ENCODE measurements at regions not wholly inside any gene's neighbourhood (a gene's known extent, or its start where the extent isn't known, plus 50 kb on each side); places are given as distances from the start of the nearest gene placed in this dataset.

DNA sequence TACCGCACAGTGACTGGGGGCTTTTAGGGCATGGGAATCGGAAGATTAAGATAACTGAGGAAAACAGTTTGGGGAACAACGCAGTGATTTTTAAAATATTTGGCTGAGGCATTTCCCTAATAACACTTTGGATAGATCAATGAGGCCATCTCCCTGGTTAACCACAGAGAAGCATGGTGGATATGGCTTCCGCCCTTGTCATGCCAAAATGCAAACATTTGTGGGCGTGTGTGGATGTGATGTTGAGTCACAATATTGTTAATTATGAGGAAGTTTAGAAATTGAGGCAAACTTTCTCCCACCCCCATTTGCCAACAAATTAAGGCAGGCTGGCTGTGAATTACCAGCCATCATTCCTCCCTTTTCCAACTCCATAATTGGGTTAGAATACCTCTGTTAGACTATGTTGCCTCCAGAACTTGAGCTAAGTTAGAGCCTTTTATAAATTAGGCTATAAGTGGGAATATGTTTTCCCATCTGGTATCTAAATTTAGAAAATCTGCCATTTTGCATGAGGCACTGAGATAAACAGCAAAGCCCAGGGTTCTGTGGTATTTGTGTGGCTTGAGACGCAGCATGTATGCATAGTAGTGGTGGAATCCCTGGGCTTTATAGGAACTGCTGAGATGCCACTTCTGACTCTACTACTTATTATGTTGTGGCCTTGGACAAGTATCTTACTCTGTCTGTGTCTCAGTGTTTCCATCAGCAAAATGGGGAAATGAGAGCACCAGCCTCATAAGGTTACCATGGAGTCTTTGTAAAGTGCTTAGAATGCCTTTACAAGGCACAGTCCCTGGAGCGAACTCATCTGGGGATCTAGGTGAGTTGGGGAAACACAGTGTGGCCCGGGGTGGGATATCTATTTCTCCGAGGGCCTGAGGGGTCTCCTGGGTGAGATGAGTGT lies 154.6 kb downstream of the C1orf94 start:
- DNase-seq, result no peak

DNA sequence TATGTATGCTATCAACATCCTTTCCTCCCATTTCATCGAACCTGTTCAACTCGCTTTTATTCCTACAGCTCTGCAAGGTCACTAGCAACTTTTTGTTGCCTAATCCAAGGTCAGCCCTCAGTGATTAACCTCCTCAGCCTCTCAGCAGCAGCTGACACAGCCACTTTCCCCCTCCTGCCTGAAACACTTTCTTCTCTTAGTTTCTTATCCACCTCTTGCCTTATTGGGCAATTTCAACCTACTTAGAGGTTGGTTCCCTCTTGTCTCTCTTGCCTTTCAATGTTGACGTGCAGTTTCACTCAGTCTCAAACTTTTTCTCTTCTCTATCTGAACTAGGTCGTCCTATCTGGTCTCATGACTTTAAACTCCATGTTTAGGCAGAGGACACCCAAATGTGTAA lies 156.3 kb downstream of the C1orf94 start:
- no peak for DNase-seq

DNA sequence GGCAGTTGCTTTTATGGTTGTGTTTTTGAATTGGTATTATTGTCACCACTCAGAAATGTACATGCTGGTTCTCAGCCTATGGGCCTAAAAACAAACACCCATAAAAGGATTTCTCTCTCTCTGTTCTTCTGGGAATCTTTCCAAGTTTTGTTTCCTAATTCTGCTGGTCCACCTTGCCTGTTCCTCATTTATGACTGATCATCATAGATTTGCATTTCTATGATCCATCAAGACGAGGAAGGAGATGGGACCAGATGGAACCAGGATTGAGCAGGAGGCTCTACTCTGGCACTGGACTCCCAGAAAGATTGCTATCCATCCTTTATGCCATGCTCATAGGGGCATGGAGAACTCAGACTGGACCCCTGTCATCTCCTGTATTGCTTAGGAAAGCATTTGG lies 162.2 kb downstream of the C1orf94 start:
- DNase-seq, result no peak

DNA sequence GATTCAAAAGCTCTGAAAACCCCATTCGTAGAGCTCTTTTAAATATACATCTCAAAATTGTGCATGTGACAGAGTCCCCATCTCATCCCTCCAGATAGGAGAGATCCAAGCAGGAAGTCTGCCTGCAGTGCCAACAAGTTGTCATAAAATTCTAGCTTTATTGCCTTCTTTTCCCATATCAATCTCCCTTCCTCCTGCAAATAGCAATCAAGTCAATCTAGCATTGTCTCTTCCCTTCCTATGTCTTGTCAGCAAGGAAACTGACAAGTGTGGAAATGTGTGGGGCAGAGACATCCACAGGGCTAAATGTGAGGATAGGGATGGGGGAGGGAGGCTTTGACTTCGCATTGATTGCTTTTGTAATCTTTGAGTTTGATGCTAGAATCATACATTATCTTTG lies 165.2 kb downstream of the C1orf94 start:
- no peak for DNase-seq

- DNase-seq, result no peak
Observed at GRCh38 chr1:34342334-34342733, 165.6 kb downstream of the C1orf94 start.

DNA sequence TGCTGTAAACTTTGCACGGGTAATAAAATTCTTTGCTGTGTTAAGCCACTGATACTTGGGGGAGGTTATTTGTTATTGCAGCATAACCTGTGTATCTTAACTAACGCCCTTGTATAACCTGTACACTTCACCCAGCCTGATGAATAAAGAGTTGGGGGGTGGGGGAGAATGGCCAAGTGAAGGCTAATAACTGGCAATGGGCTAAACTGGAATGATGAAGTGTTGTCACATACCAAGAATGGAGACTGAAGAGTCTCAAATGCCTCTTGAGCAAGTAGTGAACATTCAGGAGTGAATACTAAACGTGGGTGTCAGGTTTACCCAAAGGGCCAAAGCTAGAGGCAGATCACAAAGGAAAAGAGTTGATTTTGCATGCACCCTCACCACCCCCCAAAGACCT lies 169.4 kb downstream of the C1orf94 start:
- DNase-seq, result no peak

GRCh38 chr1:34353409-34353808 lies 176.7 kb downstream of the C1orf94 start:
- no peak for DNase-seq

GRCh38 chr1:34354367-34354766 lies 177.7 kb downstream of the C1orf94 start:
- no peak for DNase-seq

- no peak for DNase-seq
Observed at GRCh38 chr1:34356853-34357252, 180.1 kb downstream of the C1orf94 start.

DNA sequence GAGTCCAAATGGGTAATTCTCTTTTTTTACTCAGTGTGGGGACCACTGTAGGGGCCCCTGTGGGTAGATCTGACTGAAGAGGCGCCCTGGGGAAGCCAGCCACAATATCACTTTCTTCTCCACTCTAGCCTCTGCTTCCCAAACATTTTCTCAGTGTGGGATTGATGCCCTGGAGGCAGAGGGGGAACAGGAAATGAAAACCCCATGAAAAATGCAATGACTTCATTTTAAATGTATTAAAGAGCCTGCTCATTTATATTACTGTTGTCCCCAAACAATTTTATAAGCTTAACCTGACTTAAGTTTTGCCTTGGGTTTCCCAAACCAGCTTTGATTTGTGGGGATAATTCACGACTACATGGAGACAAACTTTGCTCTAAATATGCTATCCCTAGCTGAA lies 181.9 kb downstream of the C1orf94 start:
- no peak for DNase-seq

DNA sequence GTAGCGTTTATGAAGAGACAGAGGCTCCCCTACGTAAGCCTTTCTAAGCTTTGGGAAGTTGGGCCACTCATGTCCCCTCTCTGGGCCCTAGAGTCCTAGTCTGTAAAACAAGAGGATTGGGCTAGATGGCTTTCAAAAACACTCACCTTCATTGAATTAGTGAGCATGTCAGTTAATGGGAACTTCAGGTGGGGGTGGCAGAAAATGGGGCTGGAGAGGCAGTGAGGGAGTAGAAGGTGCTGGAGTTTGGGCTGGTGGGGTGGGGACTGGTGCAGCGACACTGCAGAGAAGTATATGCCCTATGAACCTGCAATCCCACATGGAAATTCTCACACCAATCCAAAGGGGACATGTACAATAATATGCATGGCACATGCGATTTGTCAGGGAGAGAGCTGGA lies 182.7 kb downstream of the C1orf94 start:
- DNase-seq, result no peak

- DNase-seq, result no peak
Observed at GRCh38 chr1:34360574-34360973, 183.9 kb downstream of the C1orf94 start.

DNA sequence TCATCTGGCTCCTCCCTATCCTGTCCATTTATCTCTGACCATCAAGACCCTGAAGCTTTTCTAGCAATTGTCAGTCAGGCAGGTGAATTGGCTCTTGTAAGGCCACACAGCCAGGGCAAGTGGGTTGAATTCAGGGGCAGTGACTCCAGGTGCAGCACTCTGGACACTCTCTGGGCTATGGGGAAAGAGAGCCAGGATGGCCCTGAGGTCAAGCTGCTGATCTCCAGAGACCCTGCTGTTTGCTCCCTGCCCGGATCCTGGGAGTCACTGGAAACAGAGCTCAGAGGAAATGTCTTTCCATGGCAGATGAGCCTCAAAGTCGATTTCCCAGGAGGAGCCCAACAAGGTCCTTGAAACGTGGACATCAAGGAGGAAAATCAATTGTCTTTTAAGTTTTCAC lies 184.4 kb downstream of the C1orf94 start:
- DNase-seq, result no peak

GRCh38 chr1:34361781-34362357 lies 185.2 kb downstream of the C1orf94 start:
- DNase-seq, result no peak

- DNase-seq, result no peak
Observed at GRCh38 chr1:34362949-34363348, 186.2 kb downstream of the C1orf94 start.

DNA sequence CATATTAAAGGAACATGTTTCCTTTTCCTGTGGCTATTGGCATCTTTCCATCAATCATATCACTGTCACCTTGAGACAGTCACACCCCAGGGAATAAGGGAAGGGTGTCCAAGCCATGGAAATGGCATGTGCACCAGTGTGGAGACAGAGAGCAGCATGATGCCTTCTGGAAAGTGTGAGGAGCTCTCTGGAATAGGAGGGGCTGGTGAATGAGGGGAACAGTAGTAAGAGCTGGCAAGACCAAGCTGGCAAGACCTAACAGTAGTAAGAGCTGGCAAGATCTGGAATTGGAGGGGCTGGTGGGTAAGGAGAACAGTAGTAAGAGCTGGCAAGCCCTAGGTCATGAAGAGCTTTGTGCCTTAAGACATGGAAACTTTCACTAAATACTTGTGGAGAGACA lies 186.7 kb downstream of the C1orf94 start:
- no peak for DNase-seq

- no peak for DNase-seq
Observed at GRCh38 chr1:34363915-34364314, 187.2 kb downstream of the C1orf94 start.

GRCh38 chr1:34364376-34364775 lies 187.7 kb downstream of the C1orf94 start:
- DNase-seq, result no peak

DNA sequence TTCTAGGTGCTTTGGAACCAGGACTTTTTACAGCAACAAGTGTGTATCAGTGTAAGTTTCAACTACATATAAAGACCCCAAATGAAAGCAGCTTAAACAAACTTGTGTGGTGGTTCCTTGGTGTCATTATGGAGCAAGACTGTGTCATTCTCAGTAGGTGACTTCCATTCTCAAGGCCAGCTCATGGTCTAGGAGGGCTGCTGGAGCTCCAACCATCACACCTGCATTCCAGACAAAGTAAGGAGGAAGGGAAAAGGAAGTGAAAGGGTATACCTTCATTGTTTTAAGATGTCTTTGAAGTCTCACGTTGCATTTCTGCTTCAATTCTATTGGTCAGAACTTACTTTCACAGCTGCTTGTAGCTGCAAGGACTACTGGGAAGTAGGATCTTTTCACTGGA lies 188.6 kb downstream of the C1orf94 start:
- DNase-seq, result no peak

DNA sequence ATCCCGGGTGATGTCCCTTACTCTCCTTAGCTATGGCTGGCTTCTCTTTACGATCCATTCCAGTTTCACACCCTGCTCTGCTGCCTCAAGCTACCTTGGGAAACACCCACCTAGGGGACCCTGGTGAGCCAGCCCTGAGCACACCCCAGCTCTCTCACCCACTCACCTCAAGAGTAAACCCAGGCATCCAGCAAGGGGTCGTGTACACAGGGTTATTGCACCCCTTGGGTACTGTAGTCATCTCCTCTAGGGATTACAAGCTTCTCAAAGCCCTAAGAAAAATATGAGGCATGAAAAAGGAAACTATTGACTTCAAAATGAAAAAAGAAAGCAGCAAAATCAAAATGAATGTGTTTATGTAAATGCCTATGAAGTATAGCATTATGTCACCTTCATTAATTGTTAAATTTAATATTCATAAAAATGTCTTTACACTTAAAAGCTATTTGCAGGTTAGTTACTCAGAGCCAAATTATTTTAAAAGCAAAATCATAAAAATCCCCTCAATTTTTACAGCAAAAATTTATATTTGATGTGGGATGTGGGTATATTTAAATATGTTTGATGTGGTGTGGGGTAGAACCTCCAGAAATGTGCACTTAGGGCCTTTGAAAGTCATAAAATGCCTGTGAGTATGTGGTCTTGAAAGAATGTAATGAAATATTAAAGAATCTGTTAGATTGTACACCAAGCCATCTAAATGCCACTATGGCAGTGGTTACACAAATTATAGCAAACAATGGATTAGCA lies 190.3 kb downstream of the C1orf94 start:
- no peak for DNase-seq

GRCh38 chr1:34367954-34368353 lies 191.2 kb downstream of the C1orf94 start:
- no peak for DNase-seq

GRCh38 chr1:34369701-34370455 lies 193.2 kb downstream of the C1orf94 start:
- no peak for DNase-seq

DNA sequence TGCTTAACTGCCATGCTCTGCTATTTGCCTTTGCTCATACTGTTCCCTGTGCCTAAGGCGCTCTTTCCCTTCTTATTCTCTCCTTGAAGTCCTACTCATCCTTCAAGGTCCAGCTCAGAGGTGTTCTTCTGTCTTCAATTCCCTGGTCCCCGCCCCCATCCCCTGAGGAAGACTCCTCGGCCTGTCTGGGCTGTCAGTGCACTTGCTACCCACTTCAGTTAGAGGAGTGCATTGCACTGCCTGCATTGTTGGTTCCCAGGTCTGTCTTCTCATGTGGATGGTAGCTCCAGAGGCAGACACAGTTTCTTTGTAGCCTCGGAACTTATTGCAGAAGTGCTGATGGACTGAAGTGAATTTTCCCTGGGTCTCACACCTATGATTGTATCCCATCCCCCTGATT lies 194.0 kb downstream of the C1orf94 start:
- DNase-seq, result no peak
